AG04449 (cell line): ENCODE measurements at regions not wholly inside any gene's neighbourhood (a gene's known extent, or its start where the extent isn't known, plus 50 kb on each side); places are given as distances from the start of the nearest gene placed in this dataset.

ENCODE experiments used
- CTCF ChIA-PET: fragments of 350-600 bp; formaldehyde crosslinking; extraction: SDS; loops from one replicate; lab custom pipeline; 2021; ENCODE audit warnings: antibody characterized with exemption; lab: Yijun Ruan, JAX
- POLR2A ChIA-PET: fragments of 400-600, 350-600 bp; formaldehyde crosslinking; extraction: SDS; loops from one replicate; lab custom pipeline; 2020; ENCODE audit warnings: antibody characterized with exemption, inconsistent platforms; lab: Yijun Ruan, JAX
- DNase-seq: peaks from one replicate; pipeline ENCODE4 v3.0.0-alpha.2; 2010; ENCODE audit warnings: low read depth, low spot score
- H3K4me3 ChIP-seq: 2 replicates; pipeline ENCODE4 v1.5.1; 2011; ENCODE audit warnings: low read depth, mild to moderate bottlenecking, control low read depth, low read length
- CTCF ChIP-seq: IDR thresholded peaks from one replicate; pipeline ENCODE4 v1.5.1; 2011; ENCODE audit warnings: mild to moderate bottlenecking, moderate library complexity, low read length, control low read depth, inconsistent platforms; ENCODE audit not compliant: insufficient read depth; ENCODE audit errors: missing control alignments

GRCh38 chr1:164337394-164337793, 221.6 kb upstream of the PBX1 start:
- H3K4me3 ChIP-seq = no peak overlapping the region
- DNase-seq = no peak
- ChIA-PET CTCF (no interaction called here), POLR2A (no interaction called here)
- no peak for TF ChIP-seq CTCF

- TF ChIP-seq CTCF = no peak
- CTCF ChIA-PET = no interaction called here
- DNase-seq = no peak
These were observed 221.1 kb upstream of the PBX1 start for GRCh38 chr1:164337885-164338284.

GRCh38 chr1:164343189-164343588, 215.8 kb upstream of the PBX1 start:
- CTCF ChIA-PET = no interaction called here
- POLR2A ChIA-PET = no interaction called here
- no peak overlapping the region for H3K4me3 ChIP-seq
- DNase-seq = no peak
- no peak for TF ChIP-seq CTCF

More at GRCh38 chr1:164337885-164338284, 221.1 kb upstream of the PBX1 start:
- no peak overlapping the region for H3K4me3 ChIP-seq
- POLR2A ChIA-PET = no interaction called here

GRCh38 chr1:164347980-164348379, 211.0 kb upstream of the PBX1 start:
- no peak for TF ChIP-seq CTCF
- POLR2A ChIA-PET = no interaction called here
- H3K4me3 ChIP-seq = no peak overlapping the region
- CTCF ChIA-PET = no interaction called here
- DNase-seq = no peak

- no peak overlapping the region for H3K4me3 ChIP-seq
- ChIA-PET CTCF (no interaction called here), POLR2A (no interaction called here)
- no peak for DNase-seq
- TF ChIP-seq CTCF = no peak
These were observed 202.5 kb upstream of the PBX1 start for GRCh38 chr1:164356511-164356910.

- CTCF ChIA-PET = no interaction called here
- no peak for DNase-seq
- H3K4me3 ChIP-seq = no peak overlapping the region
- POLR2A ChIA-PET = no interaction called here
- TF ChIP-seq CTCF = no peak
These were observed 198.7 kb upstream of the PBX1 start for GRCh38 chr1:164360265-164360664.
